Skeletal muscle tissue (tissue), 3 donors: ENCODE measurements at regions not wholly inside any gene's neighbourhood (a gene's known extent, or its start where the extent isn't known, plus 50 kb on each side); places are given as distances from the start of the nearest gene placed in this dataset.

Source experiments
- H3K27ac ChIP-seq: one replicate; pipeline ENCODE4 v1.7.0; 2013; ENCODE audit warnings: mild to moderate bottlenecking, low read depth, low read length, inconsistent platforms
- H3K27me3 ChIP-seq, 3 donors: one replicate each; pipeline ENCODE4 v1.7.0; 2013; ENCODE audit warnings: low read length in 3 of 3; ENCODE audit not compliant: control insufficient read depth in 3 of 3, insufficient read depth in 3 of 3
- H3K36me3 ChIP-seq, 3 donors: one replicate each; pipeline ENCODE4 v1.7.0; 2013; ENCODE audit warnings: low read length in 3 of 3; ENCODE audit not compliant: control insufficient read depth in 3 of 3, insufficient read depth in 3 of 3
- H3K4me1 ChIP-seq, 3 donors: one replicate each; pipeline ENCODE4 v1.7.0; 2013; ENCODE audit warnings: low read length in 3 of 3, mild to moderate bottlenecking in 3 of 3; ENCODE audit not compliant: control insufficient read depth in 3 of 3, insufficient read depth in 3 of 3
- H3K4me3 ChIP-seq, 3 donors: one replicate each; pipeline ENCODE4 v1.7.0; 2013; ENCODE audit warnings: low read length in 3 of 3
- H3K9ac ChIP-seq, 3 donors: one replicate each; pipeline ENCODE4 v1.7.0; 2013; ENCODE audit warnings: low read length in 3 of 3, mild to moderate bottlenecking in 3 of 3, moderate library complexity in 2 of 3, low read depth in 1 of 3
- H3K9me3 ChIP-seq, 3 donors: one replicate each; pipeline ENCODE4 v1.7.0; 2013; ENCODE audit warnings: low read length in 3 of 3; ENCODE audit not compliant: control insufficient read depth in 3 of 3
- donor health status: Osteomylitis.

DNA sequence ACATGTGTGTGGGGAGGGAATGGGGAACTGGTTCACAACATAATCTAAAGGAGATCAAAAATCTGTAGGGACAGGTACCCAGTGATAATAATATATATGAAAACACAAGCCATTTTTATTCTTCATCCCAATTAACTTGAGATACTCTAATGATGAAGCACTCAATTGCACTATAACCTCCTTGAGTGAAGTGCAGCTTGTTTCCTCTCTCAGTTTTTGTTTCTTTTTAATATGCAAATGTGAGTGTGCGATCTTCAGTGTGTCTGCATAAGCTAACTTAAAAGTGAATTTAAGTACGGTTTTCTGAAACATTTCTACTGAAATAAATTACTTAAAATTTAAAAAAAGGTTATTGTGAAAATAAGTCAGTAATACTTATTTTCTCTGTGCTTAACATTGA lies 623.5 kb downstream of the CDH11 start:
- Histone ChIP-seq H3K27me3 (no peaks in the 10 kb centered on the region), H3K36me3 (no peaks in the 10 kb centered on the region), H3K4me3 (no peak overlapping the region), H3K9me3 (no peaks in the 10 kb centered on the region), H3K9ac (no peak overlapping the region), H3K27ac (no peak overlapping the region), H3K4me1 (no peaks in the 10 kb centered on the region)

DNA sequence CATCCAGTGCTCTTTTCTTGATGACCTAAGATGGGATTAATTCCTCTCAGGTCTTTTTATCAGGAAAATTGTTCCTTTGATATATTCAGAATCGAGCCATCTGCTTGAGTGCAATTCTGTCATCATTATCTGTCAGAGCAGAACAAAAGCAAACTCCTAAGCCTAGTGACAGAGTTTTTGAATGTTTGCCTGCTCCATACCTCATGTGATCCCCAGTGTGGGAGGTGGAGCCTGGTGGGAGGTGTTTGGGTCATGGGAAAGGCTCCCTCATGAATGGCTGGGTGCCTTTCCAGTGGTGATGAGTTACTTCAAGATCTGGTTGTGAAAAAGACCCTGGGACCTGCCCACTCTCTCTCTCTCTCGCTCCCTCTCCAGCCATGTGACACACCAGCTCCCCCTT lies 628.2 kb downstream of the CDH11 start:
- Histone ChIP-seq H3K4me1 (no peaks in the 10 kb centered on the region), H3K27me3 (no peaks in the 10 kb centered on the region), H3K27ac (no peak overlapping the region), H3K4me3 (no peak overlapping the region), H3K36me3 (no peaks in the 10 kb centered on the region), H3K9ac (no peak overlapping the region), H3K9me3 (no peaks in the 10 kb centered on the region)

GRCh38 chr16:64489449-64489848 lies 632.4 kb downstream of the CDH11 start:
- no peaks in the 10 kb centered on the region for H3K36me3 ChIP-seq
- H3K4me3 ChIP-seq = no peak overlapping the region
- H3K27me3 ChIP-seq = no peaks in the 10 kb centered on the region
- H3K27ac ChIP-seq = no peak overlapping the region
- H3K9ac ChIP-seq = no peak overlapping the region
- H3K4me1 ChIP-seq = no peaks in the 10 kb centered on the region
- no peaks in the 10 kb centered on the region for H3K9me3 ChIP-seq

DNA sequence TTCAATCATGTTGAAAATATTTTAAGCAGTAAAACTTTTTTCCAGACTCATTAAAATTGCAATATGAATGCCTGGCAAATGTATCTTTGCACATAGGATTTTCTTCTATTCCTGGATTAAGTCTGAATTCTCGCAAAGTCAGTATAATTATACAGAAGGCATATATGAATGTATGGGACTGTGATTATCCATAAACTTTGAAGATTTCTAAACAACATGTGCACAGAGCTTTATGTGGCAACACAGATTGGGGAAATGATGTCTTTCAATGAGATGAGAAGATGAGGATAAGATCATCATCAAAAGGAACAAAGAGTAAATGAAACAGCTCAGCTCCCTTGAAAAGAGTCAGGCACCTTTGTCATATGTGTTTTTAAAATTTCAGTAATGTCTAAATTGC lies 635.3 kb downstream of the CDH11 start:
- H3K9me3 ChIP-seq = no peaks in the 10 kb centered on the region
- no peaks in the 10 kb centered on the region for H3K4me1 ChIP-seq
- H3K27ac ChIP-seq = no peak overlapping the region
- no peaks in the 10 kb centered on the region for H3K27me3 ChIP-seq
- H3K4me3 ChIP-seq = no peak overlapping the region
- no peak overlapping the region for H3K9ac ChIP-seq
- H3K36me3 ChIP-seq = no peaks in the 10 kb centered on the region

DNA sequence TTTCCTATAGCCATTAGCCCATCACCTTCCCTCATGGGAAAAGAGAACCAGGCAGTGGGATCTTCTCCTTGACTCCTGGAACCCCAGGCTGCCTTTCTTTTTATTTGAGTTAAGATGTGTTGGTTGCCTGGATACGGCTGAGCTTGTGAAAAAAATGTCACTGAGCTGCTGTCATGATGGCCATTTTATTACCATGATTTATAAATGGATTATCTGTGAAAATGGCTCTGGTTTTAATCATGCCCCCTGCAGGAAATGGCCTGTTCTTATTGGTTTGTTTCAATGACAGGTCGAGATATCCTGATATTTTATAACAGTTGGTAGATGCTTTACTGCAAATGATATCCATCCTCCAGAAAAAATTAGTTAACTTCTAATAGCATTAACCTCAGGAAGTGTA lies 640.4 kb downstream of the CDH11 start:
- peaks cover 0 to 9% (median 5%) of the 10 kb centered on the region in 3 donors for H3K4me1 ChIP-seq
- H3K27ac ChIP-seq = no peak overlapping the region
- no peaks in the 10 kb centered on the region for H3K9me3 ChIP-seq
- no peaks in the 10 kb centered on the region for H3K27me3 ChIP-seq
- no peak overlapping the region for H3K9ac ChIP-seq
- H3K4me3 ChIP-seq = no peak overlapping the region
- H3K36me3 ChIP-seq = no peaks in the 10 kb centered on the region

DNA sequence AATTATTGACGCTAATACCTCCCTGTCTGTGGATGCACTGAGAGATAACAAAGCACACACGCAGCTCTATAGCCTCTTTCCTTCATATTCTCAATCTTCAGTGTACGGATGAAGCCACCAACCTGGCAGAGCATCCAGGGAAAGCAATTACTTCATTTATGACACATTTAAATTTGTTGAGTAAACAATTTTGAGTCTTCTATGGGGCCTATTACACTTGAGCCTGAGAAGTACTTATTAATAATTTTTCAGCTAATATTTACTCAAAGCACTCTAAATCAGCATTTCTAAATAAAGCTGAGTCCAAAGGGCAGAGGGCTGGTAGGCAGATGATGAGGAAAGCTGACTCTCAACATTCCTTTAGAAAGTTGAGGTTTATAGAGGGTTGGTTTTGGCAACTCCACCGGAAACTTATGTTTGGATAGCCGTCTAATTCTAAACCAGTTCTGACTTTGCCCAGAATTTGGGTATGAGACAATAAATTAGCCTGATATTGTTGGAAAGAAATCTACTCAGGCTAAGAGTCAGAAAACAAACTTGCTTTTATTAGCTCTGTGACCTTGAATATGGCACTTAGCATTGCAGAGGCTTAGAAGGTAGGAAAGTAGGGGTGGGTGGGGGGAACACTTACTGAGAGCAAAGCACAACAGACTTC lies 643.5 kb downstream of the CDH11 start:
- H3K27me3 ChIP-seq = no peaks in the 10 kb centered on the region
- H3K9me3 ChIP-seq = no peaks in the 10 kb centered on the region
- no peak overlapping the region for H3K27ac ChIP-seq
- no peaks in the 10 kb centered on the region for H3K36me3 ChIP-seq
- no peak overlapping the region for H3K9ac ChIP-seq
- H3K4me3 ChIP-seq = no peak overlapping the region
- peaks cover 5 to 10% (median 6%) of the 10 kb centered on the region in 3 donors for H3K4me1 ChIP-seq

DNA sequence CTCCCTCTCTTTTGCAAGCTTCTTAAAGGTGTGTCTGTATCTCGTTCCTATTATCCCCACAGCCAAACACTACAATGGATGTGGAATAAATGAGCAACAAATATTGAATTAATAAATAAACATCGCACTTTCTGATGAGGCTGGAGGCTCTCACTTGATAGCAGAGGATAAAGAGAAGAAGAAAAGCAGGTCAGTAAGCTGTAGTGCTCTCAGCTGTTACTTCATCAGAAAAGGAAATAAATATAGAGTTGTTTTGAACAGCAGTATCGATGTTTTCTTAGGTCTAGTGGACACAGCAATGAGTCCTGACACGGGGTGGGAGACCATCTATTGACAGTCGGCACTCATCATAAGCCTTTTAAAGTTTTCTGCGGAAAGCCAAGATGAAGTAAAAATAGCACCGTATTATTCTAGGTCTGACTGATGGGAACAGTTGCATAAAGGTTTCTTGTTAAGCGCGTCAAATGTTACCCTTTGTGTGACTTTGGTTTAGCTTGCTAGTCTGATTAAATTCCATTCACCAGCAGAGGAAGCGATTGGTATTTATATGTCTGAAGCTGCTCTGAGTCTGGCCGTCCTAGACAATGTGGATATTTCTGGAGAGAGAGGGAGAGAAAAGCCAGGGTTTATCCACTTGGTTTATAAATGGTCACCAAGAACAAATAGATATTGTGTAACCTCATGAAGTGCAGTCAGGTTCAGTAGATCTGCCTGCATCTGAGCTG lies 646.1 kb downstream of the CDH11 start:
- Histone ChIP-seq H3K9me3 (no peaks in the 10 kb centered on the region), H3K27me3 (no peaks in the 10 kb centered on the region), H3K4me1 (peaks cover 5 to 10% (median 6%) of the 10 kb centered on the region in 3 donors), H3K36me3 (no peaks in the 10 kb centered on the region), H3K4me3 (no peak overlapping the region), H3K27ac (peak overlapping the region; percentile 68), H3K9ac (peak overlapping the region in 1 of 3 donors; percentile 28)

DNA sequence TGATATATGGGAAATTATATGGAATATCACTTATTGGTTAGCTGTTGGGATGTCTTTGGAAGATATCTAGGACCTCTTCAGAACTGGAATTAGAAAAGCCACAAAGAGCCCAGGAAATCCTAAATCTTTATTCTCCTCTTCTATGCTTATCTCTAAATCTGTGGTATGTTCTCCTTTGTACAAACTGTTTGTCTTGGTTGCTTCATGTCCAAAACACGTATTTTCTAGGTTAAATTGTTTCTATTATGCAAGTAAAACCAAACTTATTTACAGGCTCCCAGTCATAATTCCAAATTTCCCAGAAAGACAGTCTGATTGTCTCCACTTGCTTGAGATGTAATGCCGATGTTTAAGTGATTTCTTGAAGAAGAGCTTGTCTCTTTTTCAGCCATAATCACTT lies 650.9 kb downstream of the CDH11 start:
- H3K27ac ChIP-seq = no peak overlapping the region

GRCh38 chr16:64469906-64470702 lies 651.8 kb downstream of the CDH11 start:
- H3K9ac ChIP-seq = no peak overlapping the region
- H3K9me3 ChIP-seq = peaks cover 0 to 2% (median 0%) of the 10 kb centered on the region in 3 donors
- peaks cover 0 to 2% (median 0%) of the 10 kb centered on the region in 3 donors for H3K4me1 ChIP-seq
- H3K4me3 ChIP-seq = no peak overlapping the region
- no peak overlapping the region for H3K27ac ChIP-seq
- H3K36me3 ChIP-seq = no peaks in the 10 kb centered on the region
- no peaks in the 10 kb centered on the region for H3K27me3 ChIP-seq

More for the DNA sequence above, 650.9 kb downstream of the CDH11 start:
- H3K27me3 ChIP-seq = no peaks in the 10 kb centered on the region
- H3K4me1 ChIP-seq = peaks cover 0 to 5% (median 2%) of the 10 kb centered on the region in 3 donors
- no peaks in the 10 kb centered on the region for H3K36me3 ChIP-seq
- H3K9ac ChIP-seq = no peak overlapping the region
- no peak overlapping the region for H3K4me3 ChIP-seq
- H3K9me3 ChIP-seq = peaks cover 0 to 2% (median 0%) of the 10 kb centered on the region in 3 donors

GRCh38 chr16:64469351-64469750 lies 652.5 kb downstream of the CDH11 start:
- Histone ChIP-seq H3K9me3 (peaks cover 0 to 2% (median 0%) of the 10 kb centered on the region in 3 donors), H3K4me3 (no peak overlapping the region), H3K27ac (no peak overlapping the region), H3K9ac (no peak overlapping the region), H3K36me3 (no peaks in the 10 kb centered on the region), H3K4me1 (peaks cover 0 to 2% (median 0%) of the 10 kb centered on the region in 3 donors), H3K27me3 (no peaks in the 10 kb centered on the region)
